IMR-90 (cell line): ENCODE measurements at regions not wholly inside any gene's neighbourhood (a gene's known extent, or its start where the extent isn't known, plus 50 kb on each side); places are given as distances from the start of the nearest gene placed in this dataset.

ENCODE experiments used
- ATAC-seq: fragments of 200-7000 bp; cut with Tn5 transposase; 2 replicates; pipeline ENCODE4 v1.9.1; 2020; ENCODE audit warnings: low read depth, mild to moderate bottlenecking, moderate library complexity
- BruUV-seq: library from RNA; stranded (reverse); fragments of 400-500 nt; replicated peaks from 2 replicates; lab custom pipeline; 2021; lab: Mats Ljungman, UMichigan
- CTCF ChIA-PET: fragments of 300-600 bp; formaldehyde crosslinking; extraction: SDS; loops from one replicate; lab custom pipeline; 2021; ENCODE audit warnings: antibody characterized with exemption; lab: Yijun Ruan, JAX
- POLR2A ChIA-PET: fragments of 300-600 bp; sonication (Branson Sonifier 250); formaldehyde crosslinking; loops from one replicate; lab custom pipeline; 2022; ENCODE audit warnings: antibody characterized with exemption; ENCODE audit not compliant: unreplicated experiment; lab: Charles Lee
- DNase-seq: peaks from one replicate; pipeline ENCODE4 v3.0.0; 2013
- H2AFZ ChIP-seq: replicated peaks from 2 replicates; pipeline ENCODE3; 2013; ENCODE audit warnings: low read length, mild to moderate bottlenecking; ENCODE audit not compliant: poor library complexity
- H2AK5ac ChIP-seq: 2 replicates; pipeline ENCODE4 v1.6.1; 2013; ENCODE audit warnings: low read depth, low read length, inconsistent platforms
- H2AK9ac ChIP-seq: replicated peaks from 2 replicates; pipeline ENCODE3; 2013; ENCODE audit warnings: mild to moderate bottlenecking, low read depth, low read length, moderate library complexity; ENCODE audit not compliant: poor library complexity
- H2BK120ac ChIP-seq: 2 replicates; pipeline ENCODE4 v1.6.1; 2013; ENCODE audit warnings: low read depth, low read length, inconsistent platforms
- H2BK15ac ChIP-seq: 3 replicates; pipeline ENCODE4 v1.6.1; 2013; ENCODE audit warnings: low read depth, low read length, inconsistent platforms
- H2BK20ac ChIP-seq: 2 replicates; pipeline ENCODE4 v1.6.1; 2013; ENCODE audit warnings: low read depth, mild to moderate bottlenecking, inconsistent platforms, low read length, moderate library complexity
- H2BK5ac ChIP-seq: 2 replicates; pipeline ENCODE4 v1.6.1; 2013; ENCODE audit warnings: mild to moderate bottlenecking, low read depth, low read length, inconsistent platforms; ENCODE audit not compliant: poor library complexity, severe bottlenecking
- H3K14ac ChIP-seq: replicated peaks from 2 replicates; pipeline ENCODE4 v1.6.1; 2013; ENCODE audit warnings: low read depth, low read length, inconsistent platforms
- H3K18ac ChIP-seq: 2 replicates; pipeline ENCODE4 v1.6.1; 2013; ENCODE audit warnings: low read depth, low read length, control low read depth
- H3K23ac ChIP-seq: 2 replicates; pipeline ENCODE4 v1.6.1; 2013; ENCODE audit warnings: low read depth, low read length, inconsistent platforms
- H3K27ac ChIP-seq: 2 replicates; pipeline ENCODE4 v1.5.1; 2013; ENCODE audit warnings: mild to moderate bottlenecking, control low read depth, low read length; ENCODE audit not compliant: insufficient read depth
- H3K27me3 ChIP-seq: 2 replicates; pipeline ENCODE4 v1.6.1; 2013; ENCODE audit warnings: low read length; ENCODE audit not compliant: control insufficient read depth, insufficient read depth
- H3K36me3 ChIP-seq: 2 replicates; pipeline ENCODE4 v1.6.1; 2013; ENCODE audit warnings: low read length, mixed read lengths; ENCODE audit not compliant: control insufficient read depth, insufficient read depth
- H3K4ac ChIP-seq: 2 replicates; pipeline ENCODE4 v1.6.1; 2013; ENCODE audit warnings: low read depth, low read length, inconsistent platforms
- H3K4me1 ChIP-seq: 2 replicates; pipeline ENCODE4 v1.6.1; 2013; ENCODE audit warnings: low read length, mixed read lengths; ENCODE audit not compliant: control insufficient read depth, insufficient read depth
- H3K4me2 ChIP-seq: 2 replicates; pipeline ENCODE4 v1.6.1; 2013; ENCODE audit warnings: low read depth, mild to moderate bottlenecking, control low read depth, low read length, moderate library complexity
- H3K4me3 ChIP-seq: 2 replicates; pipeline ENCODE4 v1.5.1; 2013; ENCODE audit warnings: low read depth, mild to moderate bottlenecking, control low read depth, low read length, moderate library complexity; ENCODE audit not compliant: insufficient read depth
- H3K56ac ChIP-seq: 2 replicates; pipeline ENCODE4 v1.6.1; 2013; ENCODE audit warnings: low read length, inconsistent platforms; ENCODE audit not compliant: insufficient read depth; ENCODE audit errors: extremely low read depth
- H3K79me1 ChIP-seq, 2 experiments: 2 replicates each; pipeline ENCODE4 v1.6.1; 2013; ENCODE audit warnings: low read length in 2 of 2, inconsistent platforms in 1 of 2, low read depth in 1 of 2
- H3K9ac ChIP-seq: 2 replicates; pipeline ENCODE4 v1.6.1; 2013; ENCODE audit warnings: low read depth, low read length, control low read depth
- H3K9me1 ChIP-seq: 2 replicates; pipeline ENCODE4 v1.6.1; 2013; ENCODE audit warnings: low read length, inconsistent platforms; ENCODE audit not compliant: insufficient read depth
- H3K9me3 ChIP-seq: 2 replicates; pipeline ENCODE4 v1.6.1; 2013; ENCODE audit warnings: low read length; ENCODE audit not compliant: control insufficient read depth, insufficient read depth
- H4K20me1 ChIP-seq: 2 replicates; pipeline ENCODE4 v1.6.1; 2013; ENCODE audit warnings: low read length, inconsistent platforms; ENCODE audit not compliant: insufficient read depth
- H4K5ac ChIP-seq: 2 replicates; pipeline ENCODE4 v1.6.1; 2013; ENCODE audit warnings: mild to moderate bottlenecking, low read depth, low read length, control low read depth
- H4K8ac ChIP-seq, 2 experiments: 2 replicates each; pipeline ENCODE4 v1.6.1; 2013; ENCODE audit warnings: low read depth in 2 of 2, low read length in 2 of 2, control low read depth in 1 of 2, inconsistent platforms in 1 of 2
- H4K91ac ChIP-seq: 2 replicates; pipeline ENCODE4 v1.6.1; 2013; ENCODE audit warnings: low read depth, low read length, inconsistent platforms; ENCODE audit not compliant: insufficient read depth
- BHLHE40 ChIP-seq: fragments of 150-350 bp; IDR thresholded peaks from 2 replicates; pipeline ENCODE4 v1.6.1; 2016; ENCODE audit warnings: mild to moderate bottlenecking, low read depth, low read length
- RAD21 ChIP-seq: IDR thresholded peaks from 2 replicates; pipeline ENCODE4 v1.6.1; 2012; ENCODE audit warnings: low read length, improper control_type of control experiment
- RCOR1 ChIP-seq: IDR thresholded peaks from 2 replicates; pipeline ENCODE4 v1.6.1; 2012; ENCODE audit warnings: mild to moderate bottlenecking, low read length, improper control_type of control experiment; ENCODE audit not compliant: insufficient replicate concordance
- WGBS, 2 experiments: methylation state at CpG; one replicate each; pipeline versions ENCODE4 v1.1.5 to v1.1.7; 2013; ENCODE audit warnings: missing lambda C conversion rate in 2 of 2; ENCODE audit not compliant: insufficient read length in 1 of 2; ENCODE audit errors: extremely low coverage in 2 of 2; 5-methylcytosine and 5-hydroxymethylcytosine counted together
- dilution Hi-C: fragments of 300-500 bp; cut with HindIII; formaldehyde crosslinking; loops from one replicate; pipeline ENCODE4 v1.14.3; 2018; ENCODE audit warnings: low sequenced_read_pairs; ENCODE audit not compliant: unreplicated experiment
- in situ Hi-C: fragments of 300-500 bp; cut with MboI; formaldehyde crosslinking; loops from 3 replicates; pipeline ENCODE4 v1.14.3; 2019; ENCODE audit warnings: low sequenced_read_pairs, inconsistent platforms, mixed read lengths
- intact Hi-C: fragments of 100-400 bp; cut with micrococcal nuclease; formaldehyde crosslinking; loops from 2 replicates; pipeline ENCODE4 v1.10.0; 2022

DNA sequence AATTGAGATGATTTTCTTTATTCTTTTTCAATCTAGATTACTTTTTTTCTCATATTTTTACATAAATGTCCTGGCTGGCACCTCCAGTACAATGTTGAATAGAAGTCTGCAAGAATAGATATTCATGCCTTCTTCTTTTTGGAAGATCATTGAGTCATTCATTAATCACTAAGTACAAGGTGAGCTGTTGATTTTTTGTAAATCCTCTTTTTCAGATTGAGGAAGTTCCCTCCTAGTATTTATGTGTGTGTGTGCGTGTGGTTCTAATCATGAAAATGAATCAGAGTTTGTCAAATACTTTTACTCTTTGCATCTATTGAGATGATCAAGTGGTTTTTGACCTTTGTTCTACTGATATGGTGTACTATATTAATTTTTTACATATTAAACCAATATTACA is 859.3 kb downstream of the KCNT2 start:
- Histone ChIP-seq H3K9ac (no peak overlapping the region), H3K14ac (no peak overlapping the region), H3K56ac (no peak overlapping the region), H3K4ac (no peak overlapping the region), H2BK20ac (no peak overlapping the region), H3K9me3 (no peaks in the 10 kb centered on the region), H2AFZ (no peak overlapping the region), H3K79me1 (no peaks in the 10 kb centered on the region), H3K23ac (no peak overlapping the region), H3K4me1 (no peaks in the 10 kb centered on the region), H2AK9ac (no peak overlapping the region), H3K18ac (no peak overlapping the region), H4K8ac (no peak overlapping the region), H4K91ac (no peak overlapping the region), H2AK5ac (no peak overlapping the region), H4K5ac (no peak overlapping the region), H3K4me2 (no peak overlapping the region), H2BK120ac (no peak overlapping the region), H3K27me3 (no peaks in the 10 kb centered on the region), H3K4me3 (no peak overlapping the region), H3K36me3 (no peaks in the 10 kb centered on the region), H2BK5ac (no peak overlapping the region), H2BK15ac (no peak overlapping the region), H4K20me1 (no peaks in the 10 kb centered on the region), H3K9me1 (no peaks in the 10 kb centered on the region), H3K27ac (no peak overlapping the region)
- intact Hi-C loops = no loop called here
- no TSS peak for BruUV-seq
- DNase-seq = no peak
- ATAC-seq = no peak
- dilution Hi-C loops = no loop called here
- WGBS, 2 experiments = no CpG with 5 or more reads among the region's 1 CpG
- POLR2A ChIA-PET = no interaction called here
- TF ChIP-seq RAD21 (no peak), RCOR1 (no peak), BHLHE40 (no peak)
- in situ Hi-C loops = no loop called here
- CTCF ChIA-PET = interaction anchor here (1.3 kb wide), 1 partner anchor 15 kb away, joined by 4 read pairs; no protein-coding TSS in a partner anchor
